GM20000 (cell line): ENCODE measurements at regions not wholly inside any gene's neighbourhood (a gene's known extent, or its start where the extent isn't known, plus 50 kb on each side); places are given as distances from the start of the nearest gene placed in this dataset.
"Not testable (repeated sequence)": the region's sequence is repeated elsewhere in the genome, so short reads cannot be mapped to it uniquely, and the experiment has no call there.

Experiments used
- DNase-seq: peaks from one replicate; pipeline ENCODE4 v3.0.0; 2012; ENCODE audit warnings: low spot score
- CTCF ChIP-seq: IDR thresholded peaks from 2 replicates; pipeline ENCODE4 v1.5.1; 2012; ENCODE audit warnings: mild to moderate bottlenecking, control low read depth; ENCODE audit errors: extremely low read depth, missing control alignments

- DNase-seq = no peak
- TF ChIP-seq CTCF = no peak
Measured at GRCh38 chr11:22938691-22939090, 78.4 kb upstream of the CCDC179 start.

GRCh38 chr11:22941544-22941943 lies 81.3 kb upstream of the CCDC179 start:
- not testable (repeated sequence) for DNase-seq

- DNase-seq = no peak
- no peak for TF ChIP-seq CTCF
Measured at GRCh38 chr11:22957786-22958185, 97.5 kb upstream of the CCDC179 start.

- no peak for TF ChIP-seq CTCF
- no peak for DNase-seq
Measured at GRCh38 chr11:22974251-22974650, 114.0 kb upstream of the CCDC179 start.

GRCh38 chr11:22976146-22976545 lies 115.9 kb upstream of the CCDC179 start:
- DNase-seq = no peak
- TF ChIP-seq CTCF = no peak

GRCh38 chr11:22982903-22983302 lies 122.6 kb upstream of the CCDC179 start:
- TF ChIP-seq CTCF = no peak
- DNase-seq = no peak

- no peak for TF ChIP-seq CTCF
Measured at GRCh38 chr11:22984045-22984444, 123.8 kb upstream of the CCDC179 start.

GRCh38 chr11:22989371-22989770 lies 129.1 kb upstream of the CCDC179 start:
- no peak for DNase-seq
- no peak for TF ChIP-seq CTCF

More at GRCh38 chr11:22984045-22984444, 123.8 kb upstream of the CCDC179 start:
- DNase-seq = no peak
